Gastroesophageal sphincter (tissue), 4 donors: ENCODE measurements at regions not wholly inside any gene's neighbourhood (a gene's known extent, or its start where the extent isn't known, plus 50 kb on each side); places are given as distances from the start of the nearest gene placed in this dataset.
"Not testable (repeated sequence)": the region's sequence is repeated elsewhere in the genome, so short reads cannot be mapped to it uniquely, and the experiment has no call there.

ENCODE experiments used
- ATAC-seq: fragments of 150-250 bp; one replicate; pipeline ENCODE4 v1.9.1; 2016; ENCODE audit warnings: mild to moderate bottlenecking, moderate library complexity
- H3K27ac ChIP-seq, 4 donors: fragments of 200-600 bp; sonication (generic) in 3 of 4; 1 replicate in 3 of 4; 2 replicates in 1 of 4; pipeline ENCODE4 v1.5.1; 2016 to 2019
- H3K27me3 ChIP-seq: fragments of 200-600 bp; sonication (generic); one replicate; pipeline ENCODE4 v1.5.1; 2019
- H3K36me3 ChIP-seq, 2 donors: fragments of 200-600 bp; sonication (generic); one replicate each; pipeline ENCODE4 v1.5.1; 2019; ENCODE audit warnings: control low read depth in 1 of 2
- H3K4me1 ChIP-seq, 3 donors: fragments of 200-600 bp; sonication (generic); 1 replicate in 2 of 3; 2 replicates in 1 of 3; pipeline ENCODE4 v1.5.1; 2016 to 2019; ENCODE audit warnings: control low read depth in 2 of 3
- H3K4me3 ChIP-seq, 2 donors: fragments of 200-600 bp; sonication (generic); one replicate each; pipeline ENCODE4 v1.5.1; 2019; ENCODE audit warnings: mild to moderate bottlenecking in 1 of 2, moderate library complexity in 1 of 2
- H3K9me3 ChIP-seq, 3 donors: fragments of 200-600 bp; sonication (generic); one replicate each; pipeline ENCODE4 v1.5.1; 2017 to 2019; ENCODE audit warnings: control low read depth in 2 of 3
- CTCF ChIP-seq, 4 experiments: fragments of 200-600 bp in 2 of 4; fragments of 450-650 bp in 2 of 4; sonication (generic) in 1 of 4; IDR thresholded peaks; one replicate each; pipeline ENCODE4 v1.5.1; 2017 to 2019; ENCODE audit warnings: antibody characterized with exemption in 4 of 4, mild to moderate bottlenecking in 2 of 4, moderate library complexity in 2 of 4
- EP300 ChIP-seq: sonication (generic); formaldehyde crosslinking; IDR thresholded peaks from one replicate; pipeline ENCODE4 v1.6.1; 2017; ENCODE audit warnings: antibody characterized with exemption, mild to moderate bottlenecking
- POLR2A ChIP-seq, 2 donors: fragments of 450-650 bp; IDR thresholded peaks; one replicate each; pipeline ENCODE4 v1.6.1; 2017; ENCODE audit warnings: antibody characterized with exemption in 2 of 2, mild to moderate bottlenecking in 2 of 2, moderate library complexity in 1 of 2
- POLR2AphosphoS5 ChIP-seq: sonication (generic); formaldehyde crosslinking; IDR thresholded peaks from one replicate; pipeline ENCODE4 v1.6.1; 2017; ENCODE audit warnings: antibody characterized with exemption
- WGBS, 2 donors: methylation state at CpG; one replicate each; pipeline ENCODE4 v1.1.5; 2018; ENCODE audit warnings: low coverage in 1 of 2; 5-methylcytosine and 5-hydroxymethylcytosine counted together

DNA sequence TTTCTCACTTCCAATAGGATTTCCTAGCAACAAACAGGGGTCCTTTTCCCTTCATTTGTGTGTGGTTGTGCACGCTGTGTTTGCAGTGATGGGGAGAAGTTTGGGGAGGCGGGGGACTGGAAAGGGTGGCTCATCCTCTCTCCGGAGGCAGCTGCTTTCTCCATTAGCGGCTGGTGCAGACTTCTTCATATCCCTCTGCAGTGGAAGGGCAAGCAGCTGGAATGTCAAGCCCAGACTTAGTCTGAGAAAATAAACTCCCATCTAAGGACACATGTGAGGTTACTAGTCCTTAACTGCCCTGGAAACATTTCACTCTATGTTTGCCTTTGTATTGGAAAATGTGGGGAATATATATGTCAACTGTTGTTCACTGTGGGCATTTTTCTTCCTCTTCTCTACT, 467.0 kb upstream of the RASGRP1 start:
- WGBS, 2 donors, result 57 to 100% methylated on average over 1 to 2 of the region's 4 CpGs
- no peak for ATAC-seq
- Histone ChIP-seq H3K27ac (no peak overlapping the region), H3K9me3 (no peaks in the 10 kb centered on the region), H3K36me3 (no peaks in the 10 kb centered on the region), H3K27me3 (no peaks in the 10 kb centered on the region), H3K4me1 (peaks cover 0 to 9% (median 0%) of the 10 kb centered on the region in 3 donors), H3K4me3 (no peak overlapping the region)
- TF ChIP-seq POLR2A (IDR thresholded peaks at IDR 0.05) (no peak), POLR2AphosphoS5 (no peak), EP300 (no peak), CTCF (IDR thresholded peaks at IDR 0.05) (no peak)

DNA sequence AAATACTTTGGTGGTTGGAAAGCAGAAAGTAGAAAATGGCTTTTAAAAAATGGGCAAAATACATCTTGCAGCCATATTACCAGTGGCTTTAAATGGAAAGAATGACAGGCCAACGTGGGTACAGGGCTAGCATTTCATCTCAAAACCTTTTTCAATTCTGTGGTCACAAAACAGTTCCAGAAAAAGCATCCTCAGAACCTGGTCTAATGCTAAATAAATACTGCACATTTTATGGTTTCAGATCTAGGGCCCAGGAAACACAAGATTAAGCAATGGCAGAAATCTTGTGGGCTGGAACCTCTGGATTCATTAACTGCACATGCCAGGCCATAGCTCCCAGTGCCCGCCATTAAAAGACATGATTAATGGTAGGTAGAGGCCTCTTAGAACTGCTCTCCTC, 470.2 kb upstream of the RASGRP1 start:
- no peaks in the 10 kb centered on the region for H3K27me3 ChIP-seq
- WGBS, 2 donors, result 84 to 88% methylated on average over 2 of the region's 2 CpGs
- H3K4me3 ChIP-seq, result no peak overlapping the region
- no peak for ATAC-seq
- no peak for TF ChIP-seq EP300
- TF ChIP-seq CTCF (IDR thresholded peaks at IDR 0.05), result no peak
- no peak for TF ChIP-seq POLR2A (IDR thresholded peaks at IDR 0.05)
- no peak for TF ChIP-seq POLR2AphosphoS5
- H3K36me3 ChIP-seq, result no peaks in the 10 kb centered on the region
- no peaks in the 10 kb centered on the region for H3K9me3 ChIP-seq
- no peak overlapping the region for H3K27ac ChIP-seq
- peaks cover 0 to 9% (median 0%) of the 10 kb centered on the region in 3 donors for H3K4me1 ChIP-seq

DNA sequence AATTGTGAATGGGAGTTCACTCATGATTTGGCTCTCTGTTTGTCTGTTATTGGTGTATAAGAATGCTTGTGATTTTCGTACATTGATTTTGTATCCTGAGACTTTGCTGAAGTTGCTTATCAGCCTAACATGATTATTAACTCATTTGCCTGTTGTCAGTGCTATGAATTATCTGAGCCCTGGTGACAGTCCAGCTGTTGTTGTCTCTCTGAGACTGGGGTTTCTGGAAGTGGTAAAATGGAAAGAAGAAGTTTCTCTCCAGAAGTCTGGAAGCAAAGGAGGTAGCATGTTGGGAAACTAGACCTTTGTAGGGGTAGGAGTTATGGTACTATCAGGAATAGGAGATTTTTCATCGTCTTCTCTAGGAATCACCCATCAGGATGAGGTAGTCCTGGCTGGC, 473.0 kb upstream of the RASGRP1 start:
- H3K9me3 ChIP-seq, H3K36me3 ChIP-seq, H3K27ac ChIP-seq, ATAC-seq, H3K4me1 ChIP-seq, H3K27me3 ChIP-seq, H3K4me3 ChIP-seq: not testable (repeated sequence)
- WGBS, 2 donors, result 88 to 100% methylated on average over 1 of the region's 2 CpGs

- 80 to 90% methylated on average over 3 of the region's 3 CpGs for WGBS, 2 donors
- no peak overlapping the region for H3K27ac ChIP-seq
- ATAC-seq, result no peak
These were observed 476.2 kb upstream of the RASGRP1 start for GRCh38 chr15:39040861-39041260.

DNA sequence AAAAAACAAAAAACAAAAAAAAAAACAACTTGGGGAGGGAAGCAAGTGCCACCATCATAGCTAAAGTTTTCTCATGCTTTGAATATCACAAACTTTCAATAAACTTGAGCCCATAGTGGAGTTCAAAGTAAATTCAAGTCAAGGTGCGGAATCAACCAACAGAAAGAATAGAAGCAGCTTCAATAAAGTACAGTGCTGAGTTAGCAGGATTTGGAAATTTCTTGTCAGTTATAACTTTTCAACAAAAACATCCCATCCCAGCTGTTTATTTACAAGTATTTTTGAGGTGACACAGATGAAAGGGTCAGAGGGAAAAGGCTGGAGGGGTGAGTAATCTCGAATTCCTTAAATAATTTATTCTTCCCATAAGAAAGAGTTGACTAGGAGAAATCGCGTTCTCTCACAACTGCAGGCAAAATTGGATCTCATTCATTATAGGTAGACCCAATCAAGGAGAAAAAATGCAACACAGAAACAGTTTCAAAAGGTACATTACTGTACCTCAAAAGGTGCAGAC, 477.4 kb upstream of the RASGRP1 start:
- H3K27ac ChIP-seq, result no peak overlapping the region
- no peaks in the 10 kb centered on the region for H3K36me3 ChIP-seq
- H3K4me3 ChIP-seq, result no peak overlapping the region
- 86 to 93% methylated on average over 3 to 4 of the region's 4 CpGs for WGBS, 2 donors
- ATAC-seq, result no peak
- TF ChIP-seq CTCF (IDR thresholded peaks at IDR 0.05) (no peak), EP300 (no peak), POLR2AphosphoS5 (no peak), POLR2A (IDR thresholded peaks at IDR 0.05) (no peak)
- H3K9me3 ChIP-seq, result no peaks in the 10 kb centered on the region
- H3K4me1 ChIP-seq, result peaks cover 0 to 9% (median 0%) of the 10 kb centered on the region in 3 donors
- no peaks in the 10 kb centered on the region for H3K27me3 ChIP-seq

More at GRCh38 chr15:39040861-39041260, 476.2 kb upstream of the RASGRP1 start:
- TF ChIP-seq POLR2A (IDR thresholded peaks at IDR 0.05) (no peak), POLR2AphosphoS5 (no peak), EP300 (no peak), CTCF (IDR thresholded peaks at IDR 0.05) (no peak)
- peaks cover 0 to 9% (median 0%) of the 10 kb centered on the region in 3 donors for H3K4me1 ChIP-seq
- H3K9me3 ChIP-seq, result no peaks in the 10 kb centered on the region
- H3K36me3 ChIP-seq, result no peaks in the 10 kb centered on the region
- no peak overlapping the region for H3K4me3 ChIP-seq
- H3K27me3 ChIP-seq, result no peaks in the 10 kb centered on the region
